HCT116 (cell line): ENCODE measurements at regions not wholly inside any gene's neighbourhood (a gene's known extent, or its start where the extent isn't known, plus 50 kb on each side); places are given as distances from the start of the nearest gene placed in this dataset.

Source experiments
- ATAC-seq: fragments of 200-7000 bp; cut with Tn5 transposase; 2 replicates; pipeline ENCODE4 v1.9.1; 2020; ENCODE audit warnings: mild to moderate bottlenecking, moderate library complexity
- BruUV-seq: library from RNA; stranded (reverse); fragments of 400-500 nt; replicated peaks from 2 replicates; lab custom pipeline; 2021; lab: Mats Ljungman, UMichigan
- CTCF ChIA-PET: fragments of 300-600 bp; sonication (Branson Sonifier 250); formaldehyde crosslinking; loops from one replicate; lab custom pipeline; 2021; ENCODE audit warnings: antibody characterized with exemption; lab: Charles Lee
- POLR2A ChIA-PET: fragments of 300-600, 350-600 bp; sonication (Branson Sonifier 250); formaldehyde crosslinking; loops from one replicate; lab custom pipeline; 2021; ENCODE audit warnings: antibody characterized with exemption; lab: Charles Lee
- RAD21 ChIA-PET, 2 experiments: fragments of 300-600 bp; sonication (Branson Sonifier 250); formaldehyde crosslinking; loops; one replicate each; lab custom pipeline; 2023; ENCODE audit warnings: low total read pairs in 2 of 2; ENCODE audit not compliant: uncharacterized antibody in 2 of 2, unreplicated experiment in 2 of 2, low non-redundant PET in 1 of 2; lab: Charles Lee
- DNase-seq: peaks from one replicate; pipeline ENCODE4 v3.0.0-alpha.2; 2010; ENCODE audit warnings: low read depth, low spot score
- H2AFZ ChIP-seq: fragments of 200-600 bp; shearing (Covaris generic), sonication (generic); 2 replicates; pipeline ENCODE4 v1.6.1; 2017; ENCODE audit warnings: low read depth, mixed run types, mixed read lengths, antibody characterized with exemption, low read length; ENCODE audit not compliant: poor library complexity, severe bottlenecking
- H3K27ac ChIP-seq: 2 replicates; pipeline ENCODE4 v1.5.1; 2012; ENCODE audit warnings: low read depth, low read length
- H3K27me3 ChIP-seq: fragments of 200-600 bp; sonication (generic); 2 replicates; pipeline ENCODE4 v1.6.1; 2016; ENCODE audit warnings: mixed run types, low read length, mixed read lengths; ENCODE audit not compliant: insufficient read depth
- H3K36me3 ChIP-seq, 2 experiments: fragments of 200-500 bp in 1 of 2; fragments of 200-600 bp in 1 of 2; sonication (Bioruptor generic) in 1 of 2; sonication (generic) in 1 of 2; 2 replicates each; pipeline versions ENCODE4 v1.5.1 to v1.6.1; 2014 to 2016; ENCODE audit warnings: low read length in 2 of 2, inconsistent platforms in 1 of 2, mixed read lengths in 1 of 2, mixed run types in 1 of 2; ENCODE audit not compliant: insufficient read depth in 2 of 2, control insufficient read depth in 1 of 2
- H3K4me1 ChIP-seq, 2 experiments: fragments of 200-600 bp in 1 of 2; sonication (generic) in 1 of 2; 2 replicates each; pipeline versions ENCODE4 v1.5.1 to v1.6.1; 2012 to 2017; ENCODE audit warnings: low read length in 2 of 2, inconsistent platforms in 1 of 2, mild to moderate bottlenecking in 1 of 2, mixed read lengths in 1 of 2, mixed run types in 1 of 2, moderate library complexity in 1 of 2; ENCODE audit not compliant: insufficient read depth in 2 of 2, control insufficient read depth in 1 of 2
- H3K4me2 ChIP-seq: fragments of 200-600 bp; sonication (generic); 2 replicates; pipeline ENCODE4 v1.6.1; 2017; ENCODE audit warnings: mixed run types, low read length, mixed read lengths
- H3K4me3 ChIP-seq, 2 experiments: fragments of 200-600 bp in 1 of 2; sonication (generic) in 1 of 2; replicated peaks in 1 of 2; 2 replicates each; pipeline ENCODE4 v1.5.1; 2011 to 2016; ENCODE audit warnings: low read length in 2 of 2, control low read depth in 1 of 2, low read depth in 1 of 2, mild to moderate bottlenecking in 1 of 2, mixed read lengths in 1 of 2, mixed run types in 1 of 2
- H3K79me2 ChIP-seq: fragments of 200-600 bp; sonication (generic); 2 replicates; pipeline ENCODE4 v1.6.1; 2017; ENCODE audit warnings: mild to moderate bottlenecking, mixed run types, low read length, moderate library complexity, mixed read lengths; ENCODE audit not compliant: insufficient read depth
- H3K9ac ChIP-seq: fragments of 200-600 bp; sonication (generic); 2 replicates; pipeline ENCODE4 v1.6.1; 2016; ENCODE audit warnings: low read length, mixed read lengths
- H3K9me2 ChIP-seq: fragments of 200-600 bp; sonication (generic), shearing (Covaris generic); 2 replicates; pipeline ENCODE4 v1.6.1; 2017; ENCODE audit warnings: mixed run types, mild to moderate bottlenecking, moderate library complexity; ENCODE audit not compliant: insufficient read depth
- H3K9me3 ChIP-seq, 2 experiments: fragments of 200-500 bp in 1 of 2; fragments of 200-600 bp in 1 of 2; sonication (Bioruptor generic) in 1 of 2; sonication (generic) in 1 of 2; 2 replicates each; pipeline ENCODE4 v1.6.1; 2014 to 2017; ENCODE audit warnings: low read length in 2 of 2, mixed read lengths in 2 of 2, inconsistent platforms in 1 of 2, low read depth in 1 of 2, mild to moderate bottlenecking in 1 of 2, mixed run types in 1 of 2, moderate library complexity in 1 of 2; ENCODE audit not compliant: control insufficient read depth in 1 of 2, insufficient read depth in 1 of 2
- H4K20me1 ChIP-seq: fragments of 200-600 bp; sonication (generic), shearing (Covaris generic); 2 replicates; pipeline ENCODE4 v1.6.1; 2017; ENCODE audit warnings: mixed run types, mild to moderate bottlenecking, moderate library complexity; ENCODE audit not compliant: insufficient read depth
- ATF3 ChIP-seq: IDR thresholded peaks from 2 replicates; pipeline ENCODE4 v1.6.1; 2012
- CEBPB ChIP-seq: IDR thresholded peaks from 2 replicates; pipeline ENCODE4 v1.6.1; 2012; ENCODE audit warnings: low read depth
- EGR1 ChIP-seq: IDR thresholded peaks from 2 replicates; pipeline ENCODE4 v1.6.1; 2012; ENCODE audit warnings: low read depth
- ELF1 ChIP-seq: IDR thresholded peaks from 2 replicates; pipeline ENCODE4 v1.6.1; 2012; ENCODE audit warnings: low read depth, borderline replicate concordance
- EZH2 ChIP-seq: fragments of 200-600 bp; sonication (generic); IDR thresholded peaks from 2 replicates; pipeline ENCODE4 v1.6.1; 2017; ENCODE audit warnings: antibody characterized with exemption, mixed run types
- EZH2phosphoT487 ChIP-seq: fragments of 200-600 bp; IDR thresholded peaks from 2 replicates; pipeline ENCODE4 v1.6.1; 2018; ENCODE audit warnings: antibody characterized with exemption, borderline replicate concordance
- FOSL1 ChIP-seq: IDR thresholded peaks from 2 replicates; pipeline ENCODE4 v1.6.1; 2012; ENCODE audit warnings: low read depth
- JUND ChIP-seq: IDR thresholded peaks from 2 replicates; pipeline ENCODE4 v1.6.1; 2012
- MAX ChIP-seq: IDR thresholded peaks from 2 replicates; pipeline ENCODE4 v1.6.1; 2012
- POLR2AphosphoS5 ChIP-seq: IDR thresholded peaks from 2 replicates; pipeline ENCODE4 v1.6.1; 2011; ENCODE audit warnings: mild to moderate bottlenecking, low read depth, low read length, moderate library complexity
- RAD21 ChIP-seq: IDR thresholded peaks from 2 replicates; pipeline ENCODE4 v1.6.1; 2012; ENCODE audit warnings: low read depth, mild to moderate bottlenecking
- SIN3A ChIP-seq: IDR thresholded peaks from 2 replicates; pipeline ENCODE4 v1.6.1; 2012; ENCODE audit warnings: low read depth
- SRF ChIP-seq: IDR thresholded peaks from 2 replicates; pipeline ENCODE4 v1.6.1; 2012; ENCODE audit warnings: low read depth
- TCF7L2 ChIP-seq: IDR thresholded peaks from 2 replicates; pipeline ENCODE4 v1.7.0; 2011; ENCODE audit warnings: borderline replicate concordance, inconsistent platforms; ENCODE audit not compliant: insufficient read depth, insufficient read length; ENCODE audit errors: extremely low read depth
- YY1 ChIP-seq: IDR thresholded peaks from 2 replicates; pipeline ENCODE4 v1.6.1; 2011; ENCODE audit warnings: low read length, low read depth, moderate library complexity, mild to moderate bottlenecking; ENCODE audit not compliant: insufficient replicate concordance; ENCODE audit errors: extremely low read depth
- ZBTB33 ChIP-seq: IDR thresholded peaks from 2 replicates; pipeline ENCODE4 v1.6.1; 2011; ENCODE audit warnings: mild to moderate bottlenecking, low read length, moderate library complexity; ENCODE audit not compliant: insufficient replicate concordance; ENCODE audit errors: extremely low read depth
- ZFX ChIP-seq: fragments of 450-650 bp; IDR thresholded peaks from 2 replicates; pipeline ENCODE4 v1.6.1; 2017
- ZNF274 ChIP-seq: fragments of 200-500 bp; sonication (Bioruptor generic); IDR thresholded peaks from 2 replicates; pipeline ENCODE4 v1.6.1; 2014; ENCODE audit warnings: mild to moderate bottlenecking, low read depth, low read length, inconsistent platforms
- intact Hi-C: fragments of 100-400 bp; cut with micrococcal nuclease; formaldehyde crosslinking; loops from 2 replicates; pipeline ENCODE4 v1.10.0; 2022

GRCh38 chr1:116270316-116271057 is 102.6 kb upstream of the ATP1A1 start:
- TF ChIP-seq EZH2phosphoT487: no peak
- Histone ChIP-seq H2AFZ (no peak overlapping the region), H3K9ac (no peak overlapping the region), H3K79me2 (no peaks in the 10 kb centered on the region), H3K27ac (no peak overlapping the region), H3K27me3 (no peaks in the 10 kb centered on the region), H3K4me2 (no peak overlapping the region), H3K4me3 (no peak overlapping the region), H3K9me2 (no peaks in the 10 kb centered on the region), H3K36me3 (no peaks in the 10 kb centered on the region), H3K4me1 (peaks cover 5 to 7% of the 10 kb centered on the region in 2 experiments; a peak in 2 of 4 replicates), H4K20me1 (no peaks in the 10 kb centered on the region), H3K9me3 (no peaks in the 10 kb centered on the region)
- ATAC-seq (no peak), DNase-seq (no peak)
- no TSS peak for BruUV-seq
- POLR2A ChIA-PET: no interaction called here
- RAD21 ChIA-PET: no interaction called here
- CTCF ChIA-PET: no interaction called here
- intact Hi-C loops: no loop called here

- Histone ChIP-seq H3K4me2 (no peak overlapping the region), H3K9me2 (no peaks in the 10 kb centered on the region), H3K36me3 (no peaks in the 10 kb centered on the region), H3K79me2 (no peaks in the 10 kb centered on the region), H4K20me1 (no peaks in the 10 kb centered on the region)
- RAD21 ChIA-PET: no interaction called here
- ATAC-seq (no peak), DNase-seq (no peak)
- no TSS peak for BruUV-seq
- CTCF ChIA-PET: no interaction called here
- TF ChIP-seq EZH2: no peak
- TF ChIP-seq ZNF274: no peak
- TF ChIP-seq FOSL1: no peak
- no peak for TF ChIP-seq SRF
- no peak for TF ChIP-seq JUND
- TF ChIP-seq TCF7L2: no peak
- no peak for TF ChIP-seq MAX
- no peak for TF ChIP-seq YY1
- no peak for TF ChIP-seq EZH2phosphoT487
- no peak for TF ChIP-seq EGR1
- TF ChIP-seq POLR2AphosphoS5: no peak
- no peak for TF ChIP-seq ZFX
- TF ChIP-seq ELF1: no peak
- no peak for TF ChIP-seq SIN3A
- TF ChIP-seq RAD21: no peak
- no peak for TF ChIP-seq CEBPB
- TF ChIP-seq ATF3: no peak
- TF ChIP-seq ZBTB33: no peak
- TF ChIP-seq, all 23 proteins: peak for 0
- intact Hi-C loops: no loop called here
- Histone ChIP-seq H3K4me1 (peaks cover 3% of the 10 kb centered on the region in 2 experiments; a peak in 2 of 4 replicates), H3K27ac (no peak overlapping the region), H3K27me3 (no peaks in the 10 kb centered on the region), H3K4me3 (no peak overlapping the region), H3K9me3 (no peaks in the 10 kb centered on the region), H2AFZ (no peak overlapping the region), H3K9ac (no peak overlapping the region)
- POLR2A ChIA-PET: no interaction called here
These were observed 99.8 kb upstream of the ATP1A1 start for GRCh38 chr1:116273042-116273783.
